SU-DHL-6 (cell line): ENCODE measurements at regions not wholly inside any gene's neighbourhood (a gene's known extent, or its start where the extent isn't known, plus 50 kb on each side); places are given as distances from the start of the nearest gene placed in this dataset.

Experiments
- CTCF ChIP-seq: fragments of 200-600 bp; sonication (generic); IDR thresholded peaks from one replicate; pipeline ENCODE4 v1.5.1; 2017; ENCODE audit warnings: antibody characterized with exemption, mild to moderate bottlenecking, low read length, moderate library complexity; ENCODE audit not compliant: insufficient read depth, poor library complexity, severe bottlenecking
- EZH2phosphoT487 ChIP-seq: fragments of 200-600 bp; sonication (generic), shearing (Covaris generic); conservative IDR thresholded peaks from 2 replicates; pipeline ENCODE4 v1.6.1; 2018; ENCODE audit warnings: mild to moderate bottlenecking, antibody characterized with exemption, low read length, moderate library complexity, mixed read lengths

DNA sequence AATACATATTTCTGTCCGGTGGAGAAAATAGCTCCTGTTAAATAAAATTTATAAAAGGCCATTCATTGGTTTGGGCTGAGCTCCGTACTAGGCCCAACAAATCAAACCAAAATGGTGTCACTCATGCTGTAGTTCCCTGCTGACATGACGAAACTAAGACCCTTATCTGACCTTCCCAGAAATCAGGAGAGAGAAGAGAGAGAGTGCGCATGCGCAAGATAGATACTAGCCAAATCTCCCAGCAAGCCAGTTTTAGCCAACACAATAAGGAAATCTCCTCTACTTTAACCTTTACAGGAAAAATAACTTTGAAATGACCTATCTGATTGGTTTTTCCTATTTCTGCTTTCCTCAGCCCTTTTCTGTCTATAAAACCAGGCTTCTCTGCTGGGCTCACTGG is 152.7 kb upstream of the RMST start:
- no peak for TF ChIP-seq CTCF
- no peak for TF ChIP-seq EZH2phosphoT487
